ENCODE measurements at regions not wholly inside any gene's neighbourhood (a gene's known extent, or its start where the extent isn't known, plus 50 kb on each side); places are given as distances from the start of the nearest gene placed in this dataset.
"Not testable (repeated sequence)": the region's sequence is repeated elsewhere in the genome, so short reads cannot be mapped to it uniquely, and the experiment has no call there.

GRCh38 chr22:34622602-34623001, 443.4 kb upstream of the ISX start:
- no peak overlapping the region for H3K4me3 Mint-ChIP-seq
- no peaks in the 10 kb centered on the region for H3K27me3 Mint-ChIP-seq (ENCODE audit: low read depth)
- no peak for DNase-seq
- ATAC-seq (replicated peaks in 1 of 2), result no peak
- H3K9me3 Mint-ChIP-seq, result peaks cover 0 to 2% of the 10 kb centered on the region in 2 donors
- H3K27ac Mint-ChIP-seq, result no peak overlapping the region
- no peaks in the 10 kb centered on the region for H3K36me3 Mint-ChIP-seq (ENCODE audit: insufficient read depth in 2 of 2)
- H3K4me1 Mint-ChIP-seq (ENCODE audit: low read depth), result no peaks in the 10 kb centered on the region

GRCh38 chr22:34623580-34623979, 442.4 kb upstream of the ISX start:
- peaks cover 0 to 1% of the 10 kb centered on the region in 2 donors for H3K36me3 Mint-ChIP-seq (ENCODE audit: insufficient read depth in 2 of 2)
- no peaks in the 10 kb centered on the region for H3K4me1 Mint-ChIP-seq (ENCODE audit: low read depth)
- H3K9me3 Mint-ChIP-seq, result peaks cover 0 to 5% of the 10 kb centered on the region in 2 donors
- no peak overlapping the region for H3K4me3 Mint-ChIP-seq
- no peaks in the 10 kb centered on the region for H3K27me3 Mint-ChIP-seq (ENCODE audit: low read depth)
- DNase-seq (no peak), ATAC-seq (replicated peaks in 1 of 2) (no peak)
- no peak overlapping the region for H3K27ac Mint-ChIP-seq

GRCh38 chr22:34625892-34626291, 440.1 kb upstream of the ISX start:
- not testable (repeated sequence) for H3K36me3 Mint-ChIP-seq (ENCODE audit: insufficient read depth in 2 of 2); DNase-seq; ATAC-seq (replicated peaks in 1 of 2); H3K27me3 Mint-ChIP-seq (ENCODE audit: low read depth); H3K27ac Mint-ChIP-seq; H3K4me3 Mint-ChIP-seq; H3K4me1 Mint-ChIP-seq (ENCODE audit: low read depth); H3K9me3 Mint-ChIP-seq

GRCh38 chr22:34638128-34638527, 427.8 kb upstream of the ISX start:
- no peaks in the 10 kb centered on the region for H3K36me3 Mint-ChIP-seq (ENCODE audit: insufficient read depth in 2 of 2)
- no peaks in the 10 kb centered on the region for H3K27me3 Mint-ChIP-seq (ENCODE audit: low read depth)
- no peak for DNase-seq
- H3K4me1 Mint-ChIP-seq (ENCODE audit: low read depth), result no peaks in the 10 kb centered on the region
- no peak overlapping the region for H3K27ac Mint-ChIP-seq
- H3K4me3 Mint-ChIP-seq, result no peak overlapping the region
- ATAC-seq (replicated peaks in 1 of 2), result no peak
- H3K9me3 Mint-ChIP-seq, result peaks cover 0 to 1% of the 10 kb centered on the region in 2 donors

- Mint-ChIP-seq H3K36me3 (ENCODE audit: insufficient read depth in 2 of 2) (no peaks in the 10 kb centered on the region), H3K4me3 (no peak overlapping the region), H3K27ac (no peak overlapping the region), H3K27me3 (ENCODE audit: low read depth) (no peaks in the 10 kb centered on the region), H3K9me3 (peaks cover 0 to 1% of the 10 kb centered on the region in 2 donors), H3K4me1 (ENCODE audit: low read depth) (no peaks in the 10 kb centered on the region)
- ATAC-seq (replicated peaks in 1 of 2) (no peak), DNase-seq (no peak)
These were observed 426.0 kb upstream of the ISX start for GRCh38 chr22:34639911-34640310.

- Mint-ChIP-seq H3K27me3 (ENCODE audit: low read depth) (no peaks in the 10 kb centered on the region), H3K4me3 (no peak overlapping the region), H3K4me1 (ENCODE audit: low read depth) (no peaks in the 10 kb centered on the region), H3K36me3 (ENCODE audit: insufficient read depth in 2 of 2) (no peaks in the 10 kb centered on the region), H3K27ac (no peak overlapping the region), H3K9me3 (no peaks in the 10 kb centered on the region)
- no peak for ATAC-seq (replicated peaks in 1 of 2)
- no peak for DNase-seq
These were observed 420.6 kb upstream of the ISX start for GRCh38 chr22:34645375-34645774.

- Mint-ChIP-seq H3K4me1 (ENCODE audit: low read depth) (no peaks in the 10 kb centered on the region), H3K9me3 (peaks cover 0 to 3% of the 10 kb centered on the region in 2 donors), H3K4me3 (no peak overlapping the region), H3K27me3 (ENCODE audit: low read depth) (no peaks in the 10 kb centered on the region), H3K36me3 (ENCODE audit: insufficient read depth in 2 of 2) (no peaks in the 10 kb centered on the region), H3K27ac (no peak overlapping the region)
- ATAC-seq (replicated peaks in 1 of 2), result no peak
- no peak for DNase-seq
These were observed 397.0 kb upstream of the ISX start for GRCh38 chr22:34669001-34669400.

- not testable (repeated sequence) for H3K4me1 Mint-ChIP-seq (ENCODE audit: low read depth); H3K27ac Mint-ChIP-seq; H3K36me3 Mint-ChIP-seq (ENCODE audit: insufficient read depth in 2 of 2); H3K4me3 Mint-ChIP-seq; ATAC-seq (replicated peaks in 1 of 2); DNase-seq; H3K9me3 Mint-ChIP-seq; H3K27me3 Mint-ChIP-seq (ENCODE audit: low read depth)
These were observed 382.9 kb upstream of the ISX start for GRCh38 chr22:34683031-34683430.

- H3K27me3 Mint-ChIP-seq (ENCODE audit: low read depth); H3K4me1 Mint-ChIP-seq (ENCODE audit: low read depth); H3K4me3 Mint-ChIP-seq; H3K27ac Mint-ChIP-seq; ATAC-seq (replicated peaks in 1 of 2); DNase-seq; H3K9me3 Mint-ChIP-seq; H3K36me3 Mint-ChIP-seq (ENCODE audit: insufficient read depth in 2 of 2): not testable (repeated sequence)
These were observed 381.7 kb upstream of the ISX start for GRCh38 chr22:34684278-34684677.

- DNase-seq (no peak), ATAC-seq (replicated peaks in 1 of 2) (no peak)
- Mint-ChIP-seq H3K4me1 (ENCODE audit: low read depth) (no peaks in the 10 kb centered on the region), H3K36me3 (ENCODE audit: insufficient read depth in 2 of 2) (no peaks in the 10 kb centered on the region), H3K27me3 (ENCODE audit: low read depth) (no peaks in the 10 kb centered on the region), H3K27ac (no peak overlapping the region), H3K9me3 (peaks cover 0 to 1% of the 10 kb centered on the region in 2 donors), H3K4me3 (no peak overlapping the region)
These were observed 378.8 kb upstream of the ISX start for GRCh38 chr22:34687116-34687515.

- H3K9me3 Mint-ChIP-seq, result peaks cover 0 to 1% of the 10 kb centered on the region in 2 donors
- no peak overlapping the region for H3K27ac Mint-ChIP-seq
- no peaks in the 10 kb centered on the region for H3K36me3 Mint-ChIP-seq (ENCODE audit: insufficient read depth in 2 of 2)
- no peaks in the 10 kb centered on the region for H3K4me1 Mint-ChIP-seq (ENCODE audit: low read depth)
- H3K4me3 Mint-ChIP-seq, result no peak overlapping the region
- ATAC-seq (replicated peaks in 1 of 2) (no peak), DNase-seq (no peak)
- H3K27me3 Mint-ChIP-seq (ENCODE audit: low read depth), result no peaks in the 10 kb centered on the region
These were observed 377.1 kb upstream of the ISX start for GRCh38 chr22:34688825-34689224.

- no peak overlapping the region for H3K4me3 Mint-ChIP-seq
- H3K27me3 Mint-ChIP-seq (ENCODE audit: low read depth), result no peaks in the 10 kb centered on the region
- DNase-seq (no peak), ATAC-seq (replicated peaks in 1 of 2) (no peak)
- H3K9me3 Mint-ChIP-seq, result peaks cover 1 to 5% of the 10 kb centered on the region in 2 donors
- H3K36me3 Mint-ChIP-seq (ENCODE audit: insufficient read depth in 2 of 2), result no peaks in the 10 kb centered on the region
- H3K4me1 Mint-ChIP-seq (ENCODE audit: low read depth), result no peaks in the 10 kb centered on the region
- H3K27ac Mint-ChIP-seq, result no peak overlapping the region
These were observed 369.4 kb upstream of the ISX start for GRCh38 chr22:34696557-34696956.

- H3K27ac Mint-ChIP-seq, result no peak overlapping the region
These were observed 363.7 kb upstream of the ISX start for GRCh38 chr22:34702279-34702678.

GRCh38 chr22:34709641-34710040, 356.3 kb upstream of the ISX start:
- no peaks in the 10 kb centered on the region for H3K36me3 Mint-ChIP-seq (ENCODE audit: insufficient read depth in 2 of 2)
- no peak overlapping the region for H3K4me3 Mint-ChIP-seq
- H3K27me3 Mint-ChIP-seq (ENCODE audit: low read depth), result no peaks in the 10 kb centered on the region

More at GRCh38 chr22:34702279-34702678, 363.7 kb upstream of the ISX start:
- peaks cover 2% of the 10 kb centered on the region in 2 donors for H3K9me3 Mint-ChIP-seq
- DNase-seq (no peak), ATAC-seq (replicated peaks in 1 of 2) (no peak)
- no peak overlapping the region for H3K4me3 Mint-ChIP-seq
- no peaks in the 10 kb centered on the region for H3K36me3 Mint-ChIP-seq (ENCODE audit: insufficient read depth in 2 of 2)
- no peaks in the 10 kb centered on the region for H3K27me3 Mint-ChIP-seq (ENCODE audit: low read depth)
- H3K4me1 Mint-ChIP-seq (ENCODE audit: low read depth), result no peaks in the 10 kb centered on the region

More at GRCh38 chr22:34709641-34710040, 356.3 kb upstream of the ISX start:
- Mint-ChIP-seq H3K9me3 (peaks cover 2 to 12% of the 10 kb centered on the region in 2 donors), H3K4me1 (ENCODE audit: low read depth) (no peaks in the 10 kb centered on the region), H3K27ac (no peak overlapping the region)
- DNase-seq (no peak), ATAC-seq (replicated peaks in 1 of 2) (no peak)
